SK-N-SH (cell line): ENCODE measurements at regions not wholly inside any gene's neighbourhood (a gene's known extent, or its start where the extent isn't known, plus 50 kb on each side); places are given as distances from the start of the nearest gene placed in this dataset.

ENCODE experiments used
- CTCF ChIA-PET: fragments of 300-600, 350-600 bp; formaldehyde crosslinking; extraction: SDS; loops from one replicate; lab custom pipeline; 2021; lab: Yijun Ruan, JAX
- POLR2A ChIA-PET: fragments of 350-600 bp; sonication (Branson Sonifier 250); formaldehyde crosslinking; extraction: SDS; loops from one replicate; lab custom pipeline; 2020; ENCODE audit warnings: antibody characterized with exemption, inconsistent platforms; lab: Yijun Ruan, JAX
- DNase-seq: peaks from one replicate; pipeline ENCODE4 v3.0.0; 2012
- H2AFZ ChIP-seq: fragments of 200-600 bp; sonication (generic); 2 replicates; pipeline ENCODE4 v1.8.1; 2016; ENCODE audit warnings: antibody characterized with exemption, mild to moderate bottlenecking, low read depth
- H3F3A ChIP-seq: fragments of 200-600 bp; sonication (generic); replicated peaks from 2 replicates; pipeline ENCODE3; 2016; ENCODE audit warnings: antibody characterized with exemption, mild to moderate bottlenecking; ENCODE audit not compliant: insufficient read depth
- H3K27ac ChIP-seq, 2 experiments: fragments of 200-500 bp in 1 of 2; fragments of 200-600 bp in 1 of 2; sonication (Bioruptor generic) in 1 of 2; sonication (generic), shearing (Covaris generic) in 1 of 2; 2 replicates each; pipeline versions ENCODE4 v1.5.1 to v1.6.1; 2014 to 2016; ENCODE audit warnings: low read depth in 2 of 2, inconsistent platforms in 1 of 2, low read length in 1 of 2, mild to moderate bottlenecking in 1 of 2, mixed read lengths in 1 of 2
- H3K27me3 ChIP-seq: fragments of 200-600 bp; sonication (generic), shearing (Covaris generic); 2 replicates; pipeline ENCODE4 v1.6.1; 2016; ENCODE audit warnings: mixed run types; ENCODE audit not compliant: insufficient read depth
- H3K36me3 ChIP-seq, 2 experiments: fragments of 200-500 bp in 1 of 2; fragments of 200-600 bp in 1 of 2; sonication (Bioruptor generic) in 1 of 2; sonication (generic) in 1 of 2; replicated peaks in 1 of 2; 2 replicates each; pipeline versions ENCODE3 to v1.5.1; 2014 to 2016; ENCODE audit warnings: low read length in 1 of 2, mild to moderate bottlenecking in 1 of 2; ENCODE audit not compliant: insufficient read depth in 2 of 2, control insufficient read depth in 1 of 2
- H3K4me1 ChIP-seq, 2 experiments: fragments of 200-500 bp in 1 of 2; fragments of 200-600 bp in 1 of 2; sonication (Bioruptor generic) in 1 of 2; sonication (generic), shearing (Covaris generic) in 1 of 2; 2 replicates each; pipeline versions ENCODE4 v1.5.1 to v1.6.1; 2014 to 2016; ENCODE audit warnings: low read depth in 1 of 2, low read length in 1 of 2, mixed run types in 1 of 2; ENCODE audit not compliant: insufficient read depth in 2 of 2, control insufficient read depth in 1 of 2
- H3K4me2 ChIP-seq: fragments of 200-600 bp; sonication (generic), shearing (Covaris generic); 2 replicates; pipeline ENCODE4 v1.6.1; 2017; ENCODE audit warnings: mixed run types
- H3K4me3 ChIP-seq, 2 experiments: fragments of 200-500 bp in 1 of 2; fragments of 200-600 bp in 1 of 2; sonication (Bioruptor generic) in 1 of 2; sonication (generic), shearing (Covaris generic) in 1 of 2; 2 replicates each; pipeline versions ENCODE4 v1.5.1 to v1.8.1; 2014 to 2016; ENCODE audit warnings: low read depth in 2 of 2, inconsistent platforms in 1 of 2, low read length in 1 of 2, mild to moderate bottlenecking in 1 of 2, mixed read lengths in 1 of 2, moderate library complexity in 1 of 2
- H3K79me2 ChIP-seq: fragments of 200-600 bp; sonication (generic); 2 replicates; pipeline ENCODE4 v1.8.1; 2017; ENCODE audit warnings: mild to moderate bottlenecking; ENCODE audit not compliant: insufficient read depth
- H3K9ac ChIP-seq: fragments of 200-600 bp; sonication (generic); 2 replicates; pipeline ENCODE4 v1.6.1; 2017; ENCODE audit warnings: mixed run types
- H3K9me2 ChIP-seq: fragments of 200-600 bp; sonication (generic); 2 replicates; pipeline ENCODE4 v1.6.1; 2017; ENCODE audit warnings: mixed run types
- H3K9me3 ChIP-seq: fragments of 200-600 bp; sonication (generic); 2 replicates; pipeline ENCODE4 v1.6.1; 2017; ENCODE audit warnings: mixed run types, mild to moderate bottlenecking, moderate library complexity
- H4K20me1 ChIP-seq: fragments of 200-600 bp; sonication (generic); 2 replicates; pipeline ENCODE4 v1.6.1; 2017; ENCODE audit warnings: mild to moderate bottlenecking, mixed run types; ENCODE audit not compliant: insufficient read depth
- MEF2A ChIP-seq: IDR thresholded peaks from 2 replicates; pipeline ENCODE4 v1.4.0; 2012; ENCODE audit warnings: low read depth, borderline replicate concordance
- NFIC ChIP-seq: IDR thresholded peaks from 2 replicates; pipeline ENCODE4 v1.4.0; 2012; ENCODE audit warnings: borderline replicate concordance
- RCOR1 ChIP-seq: fragments of 150-350 bp; IDR thresholded peaks from 2 replicates; pipeline ENCODE4 v1.6.1; 2017; ENCODE audit warnings: antibody characterized with exemption, low read length
- TCF12 ChIP-seq: IDR thresholded peaks from 2 replicates; pipeline ENCODE4 v1.4.0; 2012
- WGBS: methylation state at CpG from one replicate; pipeline ENCODE4 v1.1.6; 2017; ENCODE audit warnings: low lambda C conversion rate; 5-methylcytosine and 5-hydroxymethylcytosine counted together
- TF ChIP-seq, protein P1 (sequence below): IDR thresholded peaks from 2 replicates; pipeline ENCODE4; 2012
- TF ChIP-seq, protein P2 (sequence below): fragments of 200-600 bp; sonication (generic); IDR thresholded peaks from 2 replicates; pipeline ENCODE4 v1.6.1; 2017; ENCODE audit warnings: antibody characterized with exemption, mild to moderate bottlenecking, moderate library complexity
- TF ChIP-seq, protein P3 (sequence below): fragments of 150-350 bp; IDR thresholded peaks from 2 replicates; pipeline ENCODE4 v1.6.1; 2016; ENCODE audit warnings: mild to moderate bottlenecking, low read depth, low read length
- TF ChIP-seq, protein P4 (sequence below): IDR thresholded peaks from 2 replicates; pipeline ENCODE4 v1.4.0; 2012; ENCODE audit warnings: low read depth, borderline replicate concordance

DNA sequence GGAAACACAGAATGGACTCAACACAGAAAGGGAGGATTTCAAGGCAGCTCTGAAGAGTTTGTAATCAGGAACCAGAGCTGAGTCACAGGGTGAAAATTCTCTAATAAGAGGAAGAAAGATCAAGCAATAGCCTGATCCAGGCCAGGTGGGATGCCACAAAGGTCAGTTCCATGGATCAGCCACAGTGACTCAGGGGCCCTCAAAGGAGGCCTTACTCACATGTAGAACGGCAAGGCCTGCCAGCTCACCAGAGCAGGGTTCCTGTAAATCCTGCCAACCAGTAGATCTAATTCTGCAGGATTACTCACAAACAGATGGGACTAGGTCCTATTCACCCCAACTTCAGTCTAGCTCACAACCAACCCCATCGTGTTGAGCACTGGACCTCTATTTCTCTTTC lies 78.3 kb upstream of the PPP2R3A start:
- no peak overlapping the region for H3K9ac ChIP-seq
- no peaks in the 10 kb centered on the region for H3K9me3 ChIP-seq
- TF ChIP-seq NFIC (no peak), RCOR1 (no peak)
- H3K4me2 ChIP-seq: no peak overlapping the region
- no peaks in the 10 kb centered on the region for H3K36me3 ChIP-seq
- no peaks in the 10 kb centered on the region for H3K27me3 ChIP-seq
- H3K4me1 ChIP-seq: no peaks in the 10 kb centered on the region
- ChIA-PET CTCF (interaction anchor here (1.0 kb wide), 1 partner anchor 18 kb away, joined by 4 read pairs; no protein-coding TSS in a partner anchor), POLR2A (no interaction called here)
- no peaks in the 10 kb centered on the region for H3K79me2 ChIP-seq
- no peak for DNase-seq
- no peaks in the 10 kb centered on the region for H3K9me2 ChIP-seq
- no peak overlapping the region for H3K27ac ChIP-seq
- 4% methylated on average over 2 of the region's 2 CpGs for WGBS
- no peaks in the 10 kb centered on the region for H4K20me1 ChIP-seq
- H2AFZ ChIP-seq: 0 out of 2 replicates have a peak overlapping the region, but pooled peaks have one; percentile 35
- H3F3A ChIP-seq: no peaks in the 10 kb centered on the region
- H3K4me3 ChIP-seq: no peak overlapping the region

DNA sequence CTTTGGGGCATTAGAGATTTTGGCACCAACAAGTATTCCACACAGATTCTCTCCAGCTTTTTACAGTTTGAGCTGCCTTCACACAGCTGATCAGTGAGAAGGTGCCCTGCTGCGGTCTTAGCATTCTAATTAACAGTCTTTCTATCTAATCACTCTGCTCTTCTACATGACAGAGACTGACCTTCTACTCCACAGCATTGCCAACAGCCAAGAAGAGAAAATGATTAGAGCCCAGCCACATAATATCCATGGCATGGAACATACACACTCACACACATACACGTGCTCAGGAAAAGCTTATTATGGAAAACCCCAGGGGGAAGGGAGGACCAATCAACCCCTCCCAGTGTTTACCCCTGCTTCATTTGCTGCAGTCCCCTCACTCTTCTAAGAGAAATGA lies 76.1 kb upstream of the PPP2R3A start:
- H3K36me3 ChIP-seq: no peaks in the 10 kb centered on the region
- no peak overlapping the region for H3K4me3 ChIP-seq
- TF ChIP-seq, protein P1, sequence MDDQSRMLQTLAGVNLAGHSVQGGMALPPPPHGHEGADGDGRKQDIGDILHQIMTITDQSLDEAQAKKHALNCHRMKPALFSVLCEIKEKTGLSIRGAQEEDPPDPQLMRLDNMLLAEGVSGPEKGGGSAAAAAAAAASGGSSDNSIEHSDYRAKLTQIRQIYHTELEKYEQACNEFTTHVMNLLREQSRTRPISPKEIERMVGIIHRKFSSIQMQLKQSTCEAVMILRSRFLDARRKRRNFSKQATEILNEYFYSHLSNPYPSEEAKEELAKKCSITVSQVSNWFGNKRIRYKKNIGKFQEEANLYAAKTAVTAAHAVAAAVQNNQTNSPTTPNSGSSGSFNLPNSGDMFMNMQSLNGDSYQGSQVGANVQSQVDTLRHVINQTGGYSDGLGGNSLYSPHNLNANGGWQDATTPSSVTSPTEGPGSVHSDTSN: no peak
- TF ChIP-seq, protein P2, sequence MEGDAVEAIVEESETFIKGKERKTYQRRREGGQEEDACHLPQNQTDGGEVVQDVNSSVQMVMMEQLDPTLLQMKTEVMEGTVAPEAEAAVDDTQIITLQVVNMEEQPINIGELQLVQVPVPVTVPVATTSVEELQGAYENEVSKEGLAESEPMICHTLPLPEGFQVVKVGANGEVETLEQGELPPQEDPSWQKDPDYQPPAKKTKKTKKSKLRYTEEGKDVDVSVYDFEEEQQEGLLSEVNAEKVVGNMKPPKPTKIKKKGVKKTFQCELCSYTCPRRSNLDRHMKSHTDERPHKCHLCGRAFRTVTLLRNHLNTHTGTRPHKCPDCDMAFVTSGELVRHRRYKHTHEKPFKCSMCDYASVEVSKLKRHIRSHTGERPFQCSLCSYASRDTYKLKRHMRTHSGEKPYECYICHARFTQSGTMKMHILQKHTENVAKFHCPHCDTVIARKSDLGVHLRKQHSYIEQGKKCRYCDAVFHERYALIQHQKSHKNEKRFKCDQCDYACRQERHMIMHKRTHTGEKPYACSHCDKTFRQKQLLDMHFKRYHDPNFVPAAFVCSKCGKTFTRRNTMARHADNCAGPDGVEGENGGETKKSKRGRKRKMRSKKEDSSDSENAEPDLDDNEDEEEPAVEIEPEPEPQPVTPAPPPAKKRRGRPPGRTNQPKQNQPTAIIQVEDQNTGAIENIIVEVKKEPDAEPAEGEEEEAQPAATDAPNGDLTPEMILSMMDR: no peak
- no peak for TF ChIP-seq TCF12
- TF ChIP-seq, protein P3, sequence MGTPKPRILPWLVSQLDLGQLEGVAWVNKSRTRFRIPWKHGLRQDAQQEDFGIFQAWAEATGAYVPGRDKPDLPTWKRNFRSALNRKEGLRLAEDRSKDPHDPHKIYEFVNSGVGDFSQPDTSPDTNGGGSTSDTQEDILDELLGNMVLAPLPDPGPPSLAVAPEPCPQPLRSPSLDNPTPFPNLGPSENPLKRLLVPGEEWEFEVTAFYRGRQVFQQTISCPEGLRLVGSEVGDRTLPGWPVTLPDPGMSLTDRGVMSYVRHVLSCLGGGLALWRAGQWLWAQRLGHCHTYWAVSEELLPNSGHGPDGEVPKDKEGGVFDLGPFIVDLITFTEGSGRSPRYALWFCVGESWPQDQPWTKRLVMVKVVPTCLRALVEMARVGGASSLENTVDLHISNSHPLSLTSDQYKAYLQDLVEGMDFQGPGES: no peak
- no peak for TF ChIP-seq MEF2A
- H3K79me2 ChIP-seq: no peaks in the 10 kb centered on the region
- no peaks in the 10 kb centered on the region for H3K27me3 ChIP-seq
- no peaks in the 10 kb centered on the region for H3K9me2 ChIP-seq
- ChIA-PET POLR2A (no interaction called here), CTCF (no interaction called here)
- H3K9ac ChIP-seq: no peak overlapping the region
- H3K4me2 ChIP-seq: no peak overlapping the region
- no peaks in the 10 kb centered on the region for H3K9me3 ChIP-seq
- no peak overlapping the region for H3K27ac ChIP-seq
- no peaks in the 10 kb centered on the region for H4K20me1 ChIP-seq
- 24% methylated on average over 2 of the region's 2 CpGs for WGBS
- H3K4me1 ChIP-seq: no peaks in the 10 kb centered on the region
- H3F3A ChIP-seq: no peaks in the 10 kb centered on the region
- no peak for DNase-seq
- no peak overlapping the region for H2AFZ ChIP-seq

DNA sequence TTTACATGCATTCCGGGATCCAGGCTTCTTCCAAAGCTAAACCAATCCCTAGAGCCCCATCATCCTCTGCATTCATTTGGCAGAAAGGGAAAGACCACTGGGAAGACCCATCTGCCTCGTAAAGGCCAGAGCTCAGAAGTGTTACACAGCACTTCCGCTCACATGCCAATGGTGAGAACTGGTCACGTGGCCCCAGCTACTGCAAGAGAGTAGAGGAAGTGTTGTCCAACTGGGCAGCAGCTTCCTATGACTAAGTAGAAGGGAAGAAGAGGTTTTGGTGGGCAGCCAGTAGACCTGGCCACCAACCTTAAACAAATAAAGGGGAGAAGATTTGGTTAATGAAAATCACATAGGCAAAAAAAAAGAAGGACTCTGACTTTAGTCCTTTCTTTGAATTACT lies 74.4 kb upstream of the PPP2R3A start:
- no peaks in the 10 kb centered on the region for H3F3A ChIP-seq
- H3K9me2 ChIP-seq: no peaks in the 10 kb centered on the region
- no peak overlapping the region for H2AFZ ChIP-seq
- no peaks in the 10 kb centered on the region for H3K36me3 ChIP-seq
- CTCF ChIA-PET: interaction anchor here (0.7 to 5.8 kb wide), 4 partner anchors 152 to 1290 kb away, joined by 3 to 29 read pairs (median 4); partner anchors contain the start of gene EPHB1
- DNase-seq: no peak
- no peaks in the 10 kb centered on the region for H4K20me1 ChIP-seq
- no peak overlapping the region for H3K9ac ChIP-seq
- H3K4me3 ChIP-seq: no peak overlapping the region
- TF ChIP-seq MEF2A (no peak), TCF12 (no peak)
- TF ChIP-seq, protein P4, sequence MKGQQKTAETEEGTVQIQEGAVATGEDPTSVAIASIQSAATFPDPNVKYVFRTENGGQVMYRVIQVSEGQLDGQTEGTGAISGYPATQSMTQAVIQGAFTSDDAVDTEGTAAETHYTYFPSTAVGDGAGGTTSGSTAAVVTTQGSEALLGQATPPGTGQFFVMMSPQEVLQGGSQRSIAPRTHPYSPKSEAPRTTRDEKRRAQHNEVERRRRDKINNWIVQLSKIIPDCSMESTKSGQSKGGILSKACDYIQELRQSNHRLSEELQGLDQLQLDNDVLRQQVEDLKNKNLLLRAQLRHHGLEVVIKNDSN: peak; percentile 37; the same call in 1 of the 2 replicates
- TF ChIP-seq, all 33 proteins: peak for 1
- Histone ChIP-seq H3K4me2 (no peak overlapping the region), H3K79me2 (no peaks in the 10 kb centered on the region), H3K27ac (no peak overlapping the region), H3K4me1 (no peaks in the 10 kb centered on the region), H3K9me3 (no peaks in the 10 kb centered on the region), H3K27me3 (no peaks in the 10 kb centered on the region)
- 37% methylated on average over 4 of the region's 4 CpGs for WGBS
- POLR2A ChIA-PET: no interaction called here
